Activated CD8-positive, alpha-beta T cell treated with anti-CD3 and anti-CD28 coated beads for 36 hours (primary cell): ENCODE measurements at regions not wholly inside any gene's neighbourhood (a gene's known extent, or its start where the extent isn't known, plus 50 kb on each side); places are given as distances from the start of the nearest gene placed in this dataset.

Source experiments
- ATAC-seq: fragments of 200-7000 bp; cut with Tn5 transposase; one replicate; pipeline ENCODE4 v1.10.0; 2021; ENCODE audit warnings: mild to moderate bottlenecking, moderate library complexity
- CTCF ChIA-PET: fragments of 350-600 bp; sonication (Branson Sonifier 250); formaldehyde crosslinking; loops from one replicate; lab custom pipeline; 2021; ENCODE audit warnings: antibody characterized with exemption; lab: Charles Lee
- POLR2A ChIA-PET: fragments of 350-600 bp; sonication (Branson Sonifier 250); formaldehyde crosslinking; loops from one replicate; lab custom pipeline; 2021; ENCODE audit warnings: antibody characterized with exemption; lab: Charles Lee
- DNase-seq: peaks from one replicate; pipeline ENCODE4 v3.0.0-alpha.2; 2020
- H3K27ac Mint-ChIP-seq: one replicate; pipeline ENCODE4 v1.8.0; 2021; ENCODE audit warnings: mild to moderate bottlenecking, mixed read lengths
- H3K27me3 Mint-ChIP-seq: one replicate; pipeline ENCODE4 v1.8.0; 2021; ENCODE audit warnings: mixed read lengths
- H3K36me3 Mint-ChIP-seq: one replicate; pipeline ENCODE4 v1.8.0; 2021; ENCODE audit warnings: low read depth, mixed read lengths
- H3K4me1 Mint-ChIP-seq: one replicate; pipeline ENCODE4 v1.8.0; 2021; ENCODE audit warnings: low read depth, mixed read lengths
- H3K4me3 Mint-ChIP-seq: one replicate; pipeline ENCODE4 v1.8.0; 2021; ENCODE audit warnings: mild to moderate bottlenecking, moderate library complexity, mixed read lengths
- H3K9me3 Mint-ChIP-seq: one replicate; pipeline ENCODE4 v1.8.0; 2021; ENCODE audit warnings: mixed read lengths
- intact Hi-C: fragments of 100-400 bp; cut with micrococcal nuclease; formaldehyde crosslinking; loops from one replicate; pipeline ENCODE4 v1.10.0; 2022
- TF ChIP-seq, protein P1 (sequence below): fragments of 200-600 bp; IDR thresholded peaks from one replicate; pipeline ENCODE4 v1.8.0; 2022; ENCODE audit warnings: antibody characterized with exemption, mild to moderate bottlenecking

DNA sequence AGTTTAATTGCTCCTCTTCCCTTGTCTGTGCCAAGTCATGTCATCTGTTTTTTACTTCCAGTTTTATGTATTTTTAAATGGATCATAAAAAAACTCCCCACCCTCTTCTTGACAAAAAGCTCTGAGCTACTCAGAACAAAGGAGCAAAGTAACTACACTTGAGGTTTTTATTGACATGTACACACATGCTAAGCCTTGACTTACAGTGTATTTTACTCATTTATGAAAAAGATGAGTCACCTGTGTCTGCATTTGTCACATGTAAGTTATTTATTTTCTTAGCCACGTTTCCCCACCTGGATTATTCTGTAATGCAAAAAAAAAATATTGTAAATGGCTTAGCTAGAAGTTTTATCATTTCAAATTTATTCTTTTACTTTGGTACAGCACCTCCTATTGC, 628.8 kb upstream of the SLC35B3 start:
- ChIA-PET CTCF (interaction anchor here (1.3 kb wide), 1 partner anchor 81 kb away, joined by 3 read pairs; no protein-coding TSS in a partner anchor), POLR2A (no interaction called here)
- Mint-ChIP-seq H3K27ac (no peak overlapping the region), H3K4me1 (no peaks in the 10 kb centered on the region), H3K4me3 (no peak overlapping the region), H3K27me3 (peaks cover 1% of the 10 kb centered on the region), H3K36me3 (no peaks in the 10 kb centered on the region), H3K9me3 (peaks cover 1% of the 10 kb centered on the region)
- DNase-seq (no peak), ATAC-seq (no peak)
- TF ChIP-seq, protein P1, sequence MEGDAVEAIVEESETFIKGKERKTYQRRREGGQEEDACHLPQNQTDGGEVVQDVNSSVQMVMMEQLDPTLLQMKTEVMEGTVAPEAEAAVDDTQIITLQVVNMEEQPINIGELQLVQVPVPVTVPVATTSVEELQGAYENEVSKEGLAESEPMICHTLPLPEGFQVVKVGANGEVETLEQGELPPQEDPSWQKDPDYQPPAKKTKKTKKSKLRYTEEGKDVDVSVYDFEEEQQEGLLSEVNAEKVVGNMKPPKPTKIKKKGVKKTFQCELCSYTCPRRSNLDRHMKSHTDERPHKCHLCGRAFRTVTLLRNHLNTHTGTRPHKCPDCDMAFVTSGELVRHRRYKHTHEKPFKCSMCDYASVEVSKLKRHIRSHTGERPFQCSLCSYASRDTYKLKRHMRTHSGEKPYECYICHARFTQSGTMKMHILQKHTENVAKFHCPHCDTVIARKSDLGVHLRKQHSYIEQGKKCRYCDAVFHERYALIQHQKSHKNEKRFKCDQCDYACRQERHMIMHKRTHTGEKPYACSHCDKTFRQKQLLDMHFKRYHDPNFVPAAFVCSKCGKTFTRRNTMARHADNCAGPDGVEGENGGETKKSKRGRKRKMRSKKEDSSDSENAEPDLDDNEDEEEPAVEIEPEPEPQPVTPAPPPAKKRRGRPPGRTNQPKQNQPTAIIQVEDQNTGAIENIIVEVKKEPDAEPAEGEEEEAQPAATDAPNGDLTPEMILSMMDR: no peak
- intact Hi-C loops: no loop called here

- H3K27ac Mint-ChIP-seq: no peak overlapping the region
- ChIA-PET CTCF (interaction anchor here (0.7 kb wide), 1 partner anchor 11 kb away, joined by 3 read pairs; no protein-coding TSS in a partner anchor), POLR2A (no interaction called here)
- ATAC-seq: no peak
- intact Hi-C loops: no loop called here
- DNase-seq: no peak
- H3K4me1 Mint-ChIP-seq: no peaks in the 10 kb centered on the region
- H3K4me3 Mint-ChIP-seq: no peak overlapping the region
- TF ChIP-seq, protein P1: no peak
- peaks cover 1% of the 10 kb centered on the region for H3K27me3 Mint-ChIP-seq
- H3K9me3 Mint-ChIP-seq: peaks cover 1% of the 10 kb centered on the region
- H3K36me3 Mint-ChIP-seq: no peaks in the 10 kb centered on the region
Observed at GRCh38 chr6:9062596-9062995, 627.3 kb upstream of the SLC35B3 start.

- H3K36me3 Mint-ChIP-seq: no peaks in the 10 kb centered on the region
- CTCF ChIA-PET: no interaction called here
- intact Hi-C loops: no loop called here
- ATAC-seq: no peak
- no peak overlapping the region for H3K4me3 Mint-ChIP-seq
- POLR2A ChIA-PET: no interaction called here
- H3K9me3 Mint-ChIP-seq: peaks cover 1% of the 10 kb centered on the region
- H3K4me1 Mint-ChIP-seq: no peaks in the 10 kb centered on the region
- DNase-seq: no peak
- H3K27me3 Mint-ChIP-seq: no peaks in the 10 kb centered on the region
- no peak overlapping the region for H3K27ac Mint-ChIP-seq
- TF ChIP-seq, protein P1: no peak
Observed at GRCh38 chr6:9057937-9058336, 622.6 kb upstream of the SLC35B3 start.

GRCh38 chr6:9056556-9056955, 621.2 kb upstream of the SLC35B3 start:
- Mint-ChIP-seq H3K27me3 (no peaks in the 10 kb centered on the region), H3K4me3 (no peak overlapping the region), H3K9me3 (no peaks in the 10 kb centered on the region), H3K36me3 (no peaks in the 10 kb centered on the region), H3K4me1 (no peaks in the 10 kb centered on the region), H3K27ac (no peak overlapping the region)
- ChIA-PET CTCF (no interaction called here), POLR2A (no interaction called here)
- intact Hi-C loops: no loop called here
- DNase-seq (no peak), ATAC-seq (no peak)
- TF ChIP-seq, protein P1: no peak

DNA sequence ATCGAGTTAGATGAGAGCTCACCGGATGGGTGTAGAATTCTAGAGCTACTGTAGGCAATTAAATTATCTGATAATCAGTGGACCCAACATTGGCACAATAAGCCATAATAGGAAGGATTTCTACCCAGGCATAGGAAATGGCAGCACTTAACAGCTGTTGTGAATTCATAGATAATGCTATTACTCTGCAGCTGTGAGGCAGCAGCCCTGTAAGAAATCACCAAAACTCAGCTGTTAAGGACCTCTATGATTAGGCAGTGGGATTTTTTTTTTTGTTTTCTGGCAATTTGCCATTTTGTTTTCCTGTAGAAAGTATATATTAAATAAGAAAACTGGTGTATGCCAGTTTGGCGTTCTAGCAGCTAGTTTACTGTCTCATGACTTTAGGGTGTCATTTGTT, 609.1 kb upstream of the SLC35B3 start:
- DNase-seq (no peak), ATAC-seq (no peak)
- intact Hi-C loops: no loop called here
- H3K27ac Mint-ChIP-seq: no peak overlapping the region
- TF ChIP-seq, protein P1: no peak
- H3K4me3 Mint-ChIP-seq: no peak overlapping the region
- no peaks in the 10 kb centered on the region for H3K4me1 Mint-ChIP-seq
- ChIA-PET POLR2A (no interaction called here), CTCF (no interaction called here)
- H3K9me3 Mint-ChIP-seq: no peaks in the 10 kb centered on the region
- H3K27me3 Mint-ChIP-seq: no peaks in the 10 kb centered on the region
- H3K36me3 Mint-ChIP-seq: no peaks in the 10 kb centered on the region
